ENCODE measurements at regions not wholly inside any gene's neighbourhood (a gene's known extent, or its start where the extent isn't known, plus 50 kb on each side); places are given as distances from the start of the nearest gene placed in this dataset.

GRCh38 chr1:184167352-184167751, 115.8 kb downstream of the TSEN15 start:
- intact Hi-C loops (cut with DNase I): loop anchor here in 1 of 2 donors (10.0 kb wide), 1 partner anchor 73 kb away; no protein-coding TSS in a partner anchor
- WGBS, 4 donors: 58 to 80% (median 66%) methylated on average over 1 of the region's 1 CpG

GRCh38 chr1:184170719-184171118, 119.2 kb downstream of the TSEN15 start:
- Histone ChIP-seq H3K36me3 (replicated peaks in 1 of 2) (no peaks in the 10 kb centered on the region), H3K4me3 (no peak overlapping the region), H3K9me3 (replicated peaks in 1 of 3) (no peaks in the 10 kb centered on the region), H3K27me3 (no peaks in the 10 kb centered on the region), H3K4me1 (replicated peaks in 1 of 2) (no peaks in the 10 kb centered on the region), H3K27ac (no peak overlapping the region)
- TF ChIP-seq CTCF (IDR thresholded peaks at IDR 0.05) (no peak), POLR2A (IDR thresholded peaks at IDR 0.05) (no peak)
- DNase-seq: no peak
- intact Hi-C loops (cut with DNase I): no loop called here

More at GRCh38 chr1:184167352-184167751, 115.8 kb downstream of the TSEN15 start:
- Histone ChIP-seq H3K9me3 (replicated peaks in 1 of 3) (no peaks in the 10 kb centered on the region), H3K27ac (no peak overlapping the region), H3K36me3 (replicated peaks in 1 of 2) (no peaks in the 10 kb centered on the region), H3K4me1 (replicated peaks in 1 of 2) (peaks cover 12 to 14% of the 10 kb centered on the region in 2 donors), H3K27me3 (no peaks in the 10 kb centered on the region), H3K4me3 (no peak overlapping the region)
- TF ChIP-seq CTCF (IDR thresholded peaks at IDR 0.05) (no peak), POLR2A (IDR thresholded peaks at IDR 0.05) (no peak)
- DNase-seq: no peak

GRCh38 chr1:184176058-184176457, 124.5 kb downstream of the TSEN15 start:
- no peak for DNase-seq
- H3K27ac ChIP-seq: no peak overlapping the region
- WGBS, 4 donors: 82 to 96% (median 92%) methylated on average over 2 of the region's 2 CpGs
- H3K4me1 ChIP-seq (replicated peaks in 1 of 2): no peaks in the 10 kb centered on the region
- no peak for TF ChIP-seq CTCF (IDR thresholded peaks at IDR 0.05)
- no peak for TF ChIP-seq POLR2A (IDR thresholded peaks at IDR 0.05)
- no peak overlapping the region for H3K4me3 ChIP-seq
- H3K36me3 ChIP-seq (replicated peaks in 1 of 2): no peaks in the 10 kb centered on the region
- intact Hi-C loops (cut with DNase I): no loop called here
- no peaks in the 10 kb centered on the region for H3K27me3 ChIP-seq
- H3K9me3 ChIP-seq (replicated peaks in 1 of 3): no peaks in the 10 kb centered on the region

GRCh38 chr1:184181044-184181443, 129.5 kb downstream of the TSEN15 start:
- Histone ChIP-seq H3K9me3 (replicated peaks in 1 of 3) (no peaks in the 10 kb centered on the region), H3K36me3 (replicated peaks in 1 of 2) (no peaks in the 10 kb centered on the region), H3K27me3 (no peaks in the 10 kb centered on the region), H3K4me1 (replicated peaks in 1 of 2) (no peaks in the 10 kb centered on the region), H3K27ac (no peak overlapping the region), H3K4me3 (no peak overlapping the region)
- intact Hi-C loops (cut with DNase I): no loop called here
- TF ChIP-seq CTCF (IDR thresholded peaks at IDR 0.05) (no peak), POLR2A (IDR thresholded peaks at IDR 0.05) (no peak)
- WGBS, 4 donors: 95 to 97% (median 96%) methylated on average over 2 of the region's 2 CpGs
- no peak for DNase-seq
